Mammary epithelial cell (primary cell): ENCODE measurements at regions not wholly inside any gene's neighbourhood (a gene's known extent, or its start where the extent isn't known, plus 50 kb on each side); places are given as distances from the start of the nearest gene placed in this dataset.

ENCODE experiments used
- EZH2 ChIP-seq: IDR thresholded peaks from 2 replicates; pipeline ENCODE4 v1.6.1; 2012; ENCODE audit warnings: low read length, inconsistent platforms, borderline replicate concordance
- TF ChIP-seq, protein P1 (sequence below), 2 donors: IDR thresholded peaks in 1 of 2; conservative IDR thresholded peaks in 1 of 2; 2 replicates each; pipeline ENCODE4 v1.5.1; 2011 to 2012; ENCODE audit warnings: inconsistent platforms in 2 of 2, low read length in 2 of 2, mild to moderate bottlenecking in 2 of 2, control low read depth in 1 of 2, low read depth in 1 of 2; ENCODE audit not compliant: insufficient read depth in 1 of 2; ENCODE audit errors: extremely low read depth in 1 of 2

DNA sequence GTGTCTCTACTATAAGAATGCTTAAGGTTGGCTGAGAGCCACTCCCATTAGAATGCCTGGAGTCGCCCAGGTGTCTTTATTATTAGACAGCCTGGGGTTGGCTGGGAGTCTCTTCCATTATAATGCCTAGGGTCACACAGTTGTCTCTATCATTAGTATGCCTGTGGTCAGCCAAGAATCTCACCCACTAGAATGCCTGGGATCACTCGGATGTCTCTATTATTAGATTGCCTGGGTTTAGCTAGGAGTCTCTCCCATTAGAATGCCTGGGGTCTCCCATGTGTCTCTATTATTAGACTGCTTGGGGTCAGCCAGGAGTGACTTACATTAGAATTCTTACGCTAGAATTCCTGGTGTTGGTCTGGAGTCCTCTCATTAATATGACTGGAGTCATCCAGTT, 2255.3 kb downstream of the TP53TG3F start:
- TF ChIP-seq, protein P1, sequence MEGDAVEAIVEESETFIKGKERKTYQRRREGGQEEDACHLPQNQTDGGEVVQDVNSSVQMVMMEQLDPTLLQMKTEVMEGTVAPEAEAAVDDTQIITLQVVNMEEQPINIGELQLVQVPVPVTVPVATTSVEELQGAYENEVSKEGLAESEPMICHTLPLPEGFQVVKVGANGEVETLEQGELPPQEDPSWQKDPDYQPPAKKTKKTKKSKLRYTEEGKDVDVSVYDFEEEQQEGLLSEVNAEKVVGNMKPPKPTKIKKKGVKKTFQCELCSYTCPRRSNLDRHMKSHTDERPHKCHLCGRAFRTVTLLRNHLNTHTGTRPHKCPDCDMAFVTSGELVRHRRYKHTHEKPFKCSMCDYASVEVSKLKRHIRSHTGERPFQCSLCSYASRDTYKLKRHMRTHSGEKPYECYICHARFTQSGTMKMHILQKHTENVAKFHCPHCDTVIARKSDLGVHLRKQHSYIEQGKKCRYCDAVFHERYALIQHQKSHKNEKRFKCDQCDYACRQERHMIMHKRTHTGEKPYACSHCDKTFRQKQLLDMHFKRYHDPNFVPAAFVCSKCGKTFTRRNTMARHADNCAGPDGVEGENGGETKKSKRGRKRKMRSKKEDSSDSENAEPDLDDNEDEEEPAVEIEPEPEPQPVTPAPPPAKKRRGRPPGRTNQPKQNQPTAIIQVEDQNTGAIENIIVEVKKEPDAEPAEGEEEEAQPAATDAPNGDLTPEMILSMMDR (conservative IDR thresholded peaks at IDR 0.05 in 1 of 2, IDR thresholded peaks at IDR 0.05 in 1 of 2; ENCODE audit: extremely low read depth in 1 of 2, insufficient read depth in 1 of 2, low read depth in 1 of 2, low read length in 2 of 2), result no peak
- no peak for TF ChIP-seq EZH2
